Endodermal cell (in vitro differentiated cells): ENCODE measurements at regions not wholly inside any gene's neighbourhood (a gene's known extent, or its start where the extent isn't known, plus 50 kb on each side); places are given as distances from the start of the nearest gene placed in this dataset.

Source experiments
- DNase-seq: peaks from one replicate; pipeline ENCODE4 v3.0.0-alpha.2; 2017
- H3K27ac ChIP-seq: 2 replicates; pipeline ENCODE4 v1.5.1; 2013; ENCODE audit warnings: mild to moderate bottlenecking, low read depth, low read length, moderate library complexity
- H3K27me3 ChIP-seq: 2 replicates; pipeline ENCODE4 v1.6.1; 2013; ENCODE audit warnings: mild to moderate bottlenecking, low read length, moderate library complexity; ENCODE audit not compliant: insufficient read depth, control insufficient read depth, poor library complexity, severe bottlenecking
- H3K36me3 ChIP-seq: 2 replicates; pipeline ENCODE4 v1.7.0; 2013; ENCODE audit warnings: mild to moderate bottlenecking, low read length, moderate library complexity; ENCODE audit not compliant: control insufficient read depth, insufficient read depth
- H3K4me1 ChIP-seq: one replicate; pipeline ENCODE4 v1.7.0; 2013; ENCODE audit warnings: low read length; ENCODE audit not compliant: control insufficient read depth, insufficient read depth
- H3K4me3 ChIP-seq: 2 replicates; pipeline ENCODE4 v1.5.1; 2013; ENCODE audit warnings: mild to moderate bottlenecking, low read length, moderate library complexity
- H3K9ac ChIP-seq: 2 replicates; pipeline ENCODE4 v1.6.1; 2013; ENCODE audit warnings: mild to moderate bottlenecking, low read length, moderate library complexity; ENCODE audit not compliant: poor library complexity, severe bottlenecking; ENCODE audit errors: extremely low read depth
- H3K9me3 ChIP-seq: 2 replicates; pipeline ENCODE4 v1.6.1; 2013; ENCODE audit warnings: mild to moderate bottlenecking, low read length, moderate library complexity; ENCODE audit not compliant: control insufficient read depth
- H3K27ac Mint-ChIP-seq: 2 replicates; pipeline ENCODE4 v1.8.0; 2020; ENCODE audit warnings: mixed read lengths
- H3K27me3 Mint-ChIP-seq: 2 replicates; pipeline ENCODE4 v1.8.0; 2021; ENCODE audit warnings: mild to moderate bottlenecking, mixed read lengths; ENCODE audit not compliant: insufficient read depth
- H3K36me3 Mint-ChIP-seq: 2 replicates; pipeline ENCODE4 v1.8.0; 2020; ENCODE audit warnings: low read depth, mixed read lengths
- H3K4me1 Mint-ChIP-seq: 2 replicates; pipeline ENCODE4 v1.8.0; 2020; ENCODE audit warnings: mixed read lengths
- H3K4me3 Mint-ChIP-seq: 2 replicates; pipeline ENCODE4 v1.8.0; 2020; ENCODE audit warnings: mild to moderate bottlenecking, moderate library complexity, mixed read lengths
- H3K9me3 Mint-ChIP-seq: 2 replicates; pipeline ENCODE4 v1.8.0; 2020; ENCODE audit warnings: mild to moderate bottlenecking, mixed read lengths
- WGBS, 2 experiments: methylation state at CpG; one replicate each; pipeline versions ENCODE4 v1.1.5 to v1.1.7; 2013; ENCODE audit warnings: missing lambda C conversion rate in 2 of 2, mixed read lengths in 1 of 2; ENCODE audit not compliant: insufficient coverage in 1 of 2, insufficient read length in 1 of 2; 5-methylcytosine and 5-hydroxymethylcytosine counted together
- TF ChIP-seq, protein P1 (sequence below): fragments of 200-600 bp; sonication (generic); conservative IDR thresholded peaks from 2 replicates; pipeline ENCODE4 v1.5.0; 2021; ENCODE audit warnings: antibody characterized with exemption, mild to moderate bottlenecking

- no peaks in the 10 kb centered on the region for H3K36me3 ChIP-seq
- no peaks in the 10 kb centered on the region for H3K27me3 ChIP-seq
- H3K9me3 Mint-ChIP-seq: no peaks in the 10 kb centered on the region
- H3K4me1 ChIP-seq: no peaks in the 10 kb centered on the region
- TF ChIP-seq, protein P1, sequence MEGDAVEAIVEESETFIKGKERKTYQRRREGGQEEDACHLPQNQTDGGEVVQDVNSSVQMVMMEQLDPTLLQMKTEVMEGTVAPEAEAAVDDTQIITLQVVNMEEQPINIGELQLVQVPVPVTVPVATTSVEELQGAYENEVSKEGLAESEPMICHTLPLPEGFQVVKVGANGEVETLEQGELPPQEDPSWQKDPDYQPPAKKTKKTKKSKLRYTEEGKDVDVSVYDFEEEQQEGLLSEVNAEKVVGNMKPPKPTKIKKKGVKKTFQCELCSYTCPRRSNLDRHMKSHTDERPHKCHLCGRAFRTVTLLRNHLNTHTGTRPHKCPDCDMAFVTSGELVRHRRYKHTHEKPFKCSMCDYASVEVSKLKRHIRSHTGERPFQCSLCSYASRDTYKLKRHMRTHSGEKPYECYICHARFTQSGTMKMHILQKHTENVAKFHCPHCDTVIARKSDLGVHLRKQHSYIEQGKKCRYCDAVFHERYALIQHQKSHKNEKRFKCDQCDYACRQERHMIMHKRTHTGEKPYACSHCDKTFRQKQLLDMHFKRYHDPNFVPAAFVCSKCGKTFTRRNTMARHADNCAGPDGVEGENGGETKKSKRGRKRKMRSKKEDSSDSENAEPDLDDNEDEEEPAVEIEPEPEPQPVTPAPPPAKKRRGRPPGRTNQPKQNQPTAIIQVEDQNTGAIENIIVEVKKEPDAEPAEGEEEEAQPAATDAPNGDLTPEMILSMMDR: no peak
- no peaks in the 10 kb centered on the region for H3K9me3 ChIP-seq
- H3K9ac ChIP-seq: no peak overlapping the region
- peaks cover 5% of the 10 kb centered on the region for H3K4me1 Mint-ChIP-seq
- H3K27me3 Mint-ChIP-seq: peaks cover 2% of the 10 kb centered on the region
- no peak overlapping the region for H3K27ac Mint-ChIP-seq
- WGBS, 2 experiments: 84 to 88% methylated on average over 8 to 9 of the region's 10 CpGs
- H3K27ac ChIP-seq: no peak overlapping the region
- no peak overlapping the region for H3K4me3 ChIP-seq
- no peak overlapping the region for H3K4me3 Mint-ChIP-seq
- H3K36me3 Mint-ChIP-seq: no peaks in the 10 kb centered on the region
- DNase-seq: no peak
Measured at GRCh38 chr1:18571275-18571674, 59.4 kb upstream of the PAX7 start.

DNA sequence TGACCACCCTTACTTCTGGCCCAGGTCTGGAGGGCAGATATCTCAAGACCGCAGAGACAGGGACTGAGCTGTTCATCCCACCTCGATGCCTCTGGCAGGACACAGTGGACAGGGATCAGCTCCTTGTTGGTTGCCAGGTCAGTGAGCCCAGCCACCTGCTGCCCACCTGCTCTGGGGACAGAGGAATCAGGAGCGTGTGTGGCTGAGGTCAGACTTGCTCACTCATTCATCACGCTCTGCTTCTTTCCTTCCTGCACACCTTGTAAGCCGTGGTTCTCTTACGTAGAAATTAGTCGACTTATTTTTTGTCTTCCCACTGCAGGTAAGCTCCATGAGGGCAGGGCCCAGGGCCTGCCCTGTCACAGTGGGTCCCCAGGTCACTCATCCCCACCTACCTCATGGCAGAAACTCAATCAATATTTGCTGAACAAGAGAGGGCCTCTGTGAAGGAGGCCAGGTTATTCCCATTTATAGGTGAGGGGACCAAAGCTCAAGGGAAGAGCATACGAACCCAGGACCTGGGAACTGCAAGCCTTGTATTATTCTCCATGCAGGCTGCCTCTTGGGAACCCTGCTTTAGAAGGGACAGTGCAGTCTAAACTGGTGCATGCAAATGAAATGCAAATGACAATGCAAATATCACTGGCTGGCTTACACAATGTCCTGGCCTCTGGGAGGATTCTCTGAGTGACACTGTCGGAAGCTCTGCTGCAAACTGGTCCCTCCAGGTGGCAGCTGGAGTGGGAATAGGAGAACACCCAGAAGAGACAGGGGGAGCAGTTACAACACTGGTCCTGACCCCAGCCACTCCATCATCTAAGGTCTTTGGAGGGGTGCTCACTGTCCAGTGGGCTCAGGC lies 58.4 kb upstream of the PAX7 start:
- no peaks in the 10 kb centered on the region for H3K9me3 Mint-ChIP-seq
- Histone ChIP-seq H3K9me3 (no peaks in the 10 kb centered on the region), H3K4me3 (no peak overlapping the region), H3K9ac (no peak overlapping the region), H3K36me3 (no peaks in the 10 kb centered on the region), H3K27ac (no peak overlapping the region), H3K4me1 (no peaks in the 10 kb centered on the region), H3K27me3 (no peaks in the 10 kb centered on the region)
- no peaks in the 10 kb centered on the region for H3K36me3 Mint-ChIP-seq
- no peak overlapping the region for H3K27ac Mint-ChIP-seq
- H3K4me1 Mint-ChIP-seq: peaks cover 5% of the 10 kb centered on the region
- 79 to 88% methylated on average over 6 to 9 of the region's 9 CpGs for WGBS, 2 experiments
- no peak for DNase-seq
- no peaks in the 10 kb centered on the region for H3K27me3 Mint-ChIP-seq
- no peak overlapping the region for H3K4me3 Mint-ChIP-seq
- TF ChIP-seq, protein P1: no peak

DNA sequence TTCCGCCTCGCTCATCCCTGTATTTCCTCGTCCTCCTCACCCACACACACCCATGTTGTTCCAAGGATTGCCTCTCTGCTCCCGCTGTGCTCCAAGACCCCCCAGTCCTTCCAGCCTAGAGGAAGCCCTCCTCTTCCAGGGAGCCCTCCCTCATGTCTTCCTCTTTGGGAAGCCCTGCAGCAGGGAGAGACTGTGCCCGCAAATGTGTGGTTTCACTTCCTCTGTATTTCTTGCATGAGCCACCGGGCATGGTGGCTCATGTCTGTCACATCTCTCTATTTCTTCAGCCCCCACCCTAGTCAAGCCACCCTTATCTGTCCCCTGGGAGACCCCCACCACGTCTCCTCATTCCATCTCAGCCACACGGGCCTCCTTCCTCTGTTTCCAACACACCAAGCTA lies 57.5 kb upstream of the PAX7 start:
- Mint-ChIP-seq H3K9me3 (no peaks in the 10 kb centered on the region), H3K27me3 (no peaks in the 10 kb centered on the region), H3K36me3 (no peaks in the 10 kb centered on the region), H3K27ac (no peak overlapping the region), H3K4me3 (no peak overlapping the region), H3K4me1 (peaks cover 5% of the 10 kb centered on the region)
- Histone ChIP-seq H3K4me1 (no peaks in the 10 kb centered on the region), H3K27ac (no peak overlapping the region), H3K27me3 (no peaks in the 10 kb centered on the region), H3K9me3 (no peaks in the 10 kb centered on the region), H3K4me3 (no peak overlapping the region), H3K9ac (no peak overlapping the region), H3K36me3 (no peaks in the 10 kb centered on the region)
- WGBS, 2 experiments: 94 to 95% methylated on average over 6 to 8 of the region's 8 CpGs
- no peak for DNase-seq
- TF ChIP-seq, protein P1: no peak
